GM19438 (cell line): ENCODE measurements at regions not wholly inside any gene's neighbourhood (a gene's known extent, or its start where the extent isn't known, plus 50 kb on each side); places are given as distances from the start of the nearest gene placed in this dataset.
"Not testable (repeated sequence)": the region's sequence is repeated elsewhere in the genome, so short reads cannot be mapped to it uniquely, and the experiment has no call there.

Experiments used
- ATAC-seq: cut with Tn5 transposase; IDR thresholded peaks from one replicate; pipeline ENCODE4 v1.9.1; 2021; ENCODE audit warnings: low read depth; ENCODE audit not compliant: unreplicated experiment

GRCh38 chr5:58172946-58173345, 286.9 kb downstream of the PLK2 start:
- no peak for ATAC-seq

- no peak for ATAC-seq
Observed at GRCh38 chr5:58165152-58165551, 294.7 kb downstream of the PLK2 start.

GRCh38 chr5:58161889-58162288, 298.0 kb downstream of the PLK2 start:
- not testable (repeated sequence) for ATAC-seq

GRCh38 chr5:58156973-58157701, 302.7 kb downstream of the PLK2 start:
- peak; percentile 90 for ATAC-seq

- ATAC-seq = peak; percentile 14
Observed at GRCh38 chr5:58156361-58156760, 303.5 kb downstream of the PLK2 start.

GRCh38 chr5:58153255-58153654, 306.6 kb downstream of the PLK2 start:
- no peak for ATAC-seq

GRCh38 chr5:58151414-58151813, 308.5 kb downstream of the PLK2 start:
- ATAC-seq = no peak

- ATAC-seq = no peak
Observed at GRCh38 chr5:58150926-58151325, 309.0 kb downstream of the PLK2 start.

GRCh38 chr5:58149746-58150145, 310.1 kb downstream of the PLK2 start:
- no peak for ATAC-seq

GRCh38 chr5:58149345-58149744, 310.5 kb downstream of the PLK2 start:
- no peak for ATAC-seq

- no peak for ATAC-seq
Observed at GRCh38 chr5:58148254-58148775, 311.6 kb downstream of the PLK2 start.

GRCh38 chr5:58145397-58145934, 314.4 kb downstream of the PLK2 start:
- no peak for ATAC-seq

- no peak for ATAC-seq
Observed at GRCh38 chr5:58143727-58144126, 316.2 kb downstream of the PLK2 start.

GRCh38 chr5:58143181-58143580, 316.7 kb downstream of the PLK2 start:
- no peak for ATAC-seq

GRCh38 chr5:58138791-58139190, 321.1 kb downstream of the PLK2 start:
- no peak for ATAC-seq

- ATAC-seq = no peak
Observed at GRCh38 chr5:58136406-58136805, 323.5 kb downstream of the PLK2 start.

- ATAC-seq = no peak
Observed at GRCh38 chr5:58135571-58136335, 324.1 kb downstream of the PLK2 start.

- ATAC-seq = no peak
Observed at GRCh38 chr5:58133631-58134296, 326.1 kb downstream of the PLK2 start.

- ATAC-seq = no peak
Observed at GRCh38 chr5:58133216-58133615, 326.7 kb downstream of the PLK2 start.

- no peak for ATAC-seq
Observed at GRCh38 chr5:58127255-58128220, 332.3 kb downstream of the PLK2 start.
